Heart left ventricle (tissue), 16 donors: ENCODE measurements at regions not wholly inside any gene's neighbourhood (a gene's known extent, or its start where the extent isn't known, plus 50 kb on each side); places are given as distances from the start of the nearest gene placed in this dataset.

Experiments used
- ATAC-seq, 4 donors: fragments of 200-7000 bp; cut with Tn5 transposase; one replicate each; pipeline ENCODE4 v1.9.1; 2020 to 2022; ENCODE audit warnings: moderate library complexity in 4 of 4, mild to moderate bottlenecking in 3 of 4, moderate number of reproducible peaks in 1 of 4
- DNase-seq, 5 donors: peaks; one replicate each; pipeline ENCODE4 v3.0.0-alpha.2; 2020
- H3K27ac ChIP-seq, 12 donors: fragments of 200-600 bp; sonication (generic) in 4 of 12; one replicate each; pipeline versions ENCODE4 v1.5.0 to v1.8.0; 2016 to 2022; ENCODE audit warnings: mild to moderate bottlenecking in 2 of 12
- H3K27me3 ChIP-seq, 9 donors: fragments of 200-600 bp; sonication (generic) in 2 of 9; one replicate each; pipeline versions ENCODE4 v1.5.1 to v1.8.0; 2016 to 2022; ENCODE audit warnings: mild to moderate bottlenecking in 3 of 9
- H3K36me3 ChIP-seq, 9 donors: fragments of 200-600 bp; sonication (generic) in 2 of 9; one replicate each; pipeline versions ENCODE4 v1.5.0 to v1.8.0; 2018 to 2022; ENCODE audit warnings: mild to moderate bottlenecking in 2 of 9
- H3K4me1 ChIP-seq, 12 donors: fragments of 200-600 bp; sonication (generic) in 4 of 12; one replicate each; pipeline versions ENCODE4 v1.5.0 to v1.8.0; 2016 to 2022; ENCODE audit warnings: mild to moderate bottlenecking in 3 of 12
- H3K4me3 ChIP-seq, 12 donors: fragments of 200-600 bp; sonication (generic) in 4 of 12; one replicate each; pipeline versions ENCODE4 v1.5.0 to v1.8.0; 2017 to 2022; ENCODE audit warnings: mild to moderate bottlenecking in 9 of 12, moderate library complexity in 4 of 12
- H3K9me3 ChIP-seq, 12 donors: fragments of 200-600 bp; sonication (generic) in 4 of 12; one replicate each; pipeline versions ENCODE4 v1.5.0 to v1.8.0; 2016 to 2022; ENCODE audit warnings: mild to moderate bottlenecking in 1 of 12
- CTCF ChIP-seq, 12 donors: fragments of 200-600 bp; sonication (generic) in 4 of 12; IDR thresholded peaks; one replicate each; pipeline versions ENCODE4 v1.5.0 to v1.8.0; 2018 to 2022; ENCODE audit warnings: antibody characterized with exemption in 12 of 12, mild to moderate bottlenecking in 5 of 12
- POLR2A ChIP-seq, 2 donors: fragments of 450-650 bp; IDR thresholded peaks; one replicate each; pipeline ENCODE4 v1.6.1; 2017; ENCODE audit warnings: antibody characterized with exemption in 2 of 2, mild to moderate bottlenecking in 2 of 2, moderate library complexity in 2 of 2
- WGBS, 4 donors: extraction: QIAGEN DNeasy Blood & Tissue Kit in 2 of 4; methylation state at CpG; one replicate each; pipeline versions ENCODE4 v1.1.5 to v1.1.7; 2013 to 2018; 5-methylcytosine and 5-hydroxymethylcytosine counted together
- intact Hi-C, 10 donors: fragments of 100-400 bp; cut with DNase I; formaldehyde crosslinking; loops; one replicate each; pipeline versions ENCODE4 v1.11.1 to v1.14.2; 2022
- donor health status: ischemic (EF 13 %, LVEDD 7.1; RV severe dilation, severe dysfunction).
- donor health status: healthy with polysubstance abuse.
- donor health status: DM: no; HTN: yes; CAD: no.
- donor health status: DM: no; HTN: no; CAD: no.
- donor health status: ischemic (EF 25% LVEDD 6.9; RV normal size, moderate dysfunction).
- donor health status: ischemic (EF 25% LVEDD 5.7; RV mildly dilated, moderate dysfunction).
- donor health status: healthy.
- donor health status: DM: yes; HTN: yes; CAD: no.
- donor health status: ischemic (EF 35%, LVEDD 5.7; RV mildly dilated, moderate dysfunction).
- donor health status: nonischemic (EF 11% LVEDD 7.7; RV severe dilation, severe dysfunction).
- donor health status: DM: yes; HTN: yes; CAD: no.
- donor health status: PGD.
- donor health status: ischemic (EF 29% LVEDD 5.4; RV normal size, mild dysfunction).
- donor health status: nonischemic (EF 23%, LVEDD 6.1; RV moderate dilation, normal function).

DNA sequence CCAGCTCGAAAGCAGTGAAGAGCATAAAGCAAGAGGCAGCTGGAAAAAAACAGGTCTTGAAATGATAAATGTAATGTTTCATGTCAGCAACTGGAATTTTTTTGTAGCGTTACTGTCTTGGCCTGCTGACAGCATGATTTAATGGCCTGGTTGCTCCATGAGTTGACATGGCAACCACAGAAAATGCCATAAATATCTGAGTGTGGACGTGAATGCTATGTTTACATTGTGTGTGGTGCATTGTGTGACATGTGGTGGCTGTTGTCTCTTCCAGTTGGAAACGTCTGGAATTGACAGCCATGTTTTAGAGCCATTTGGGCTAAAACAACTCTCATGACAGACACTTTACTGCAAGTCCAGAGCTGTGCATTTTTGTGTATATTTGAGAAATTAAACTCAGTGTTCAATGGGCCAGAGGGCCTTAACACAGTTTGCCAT is 170.0 kb downstream of the FOXA2 start:
- peaks cover 0 to 4% (median 0%) of the 10 kb centered on the region in 12 donors for H3K4me1 ChIP-seq
- TF ChIP-seq CTCF (IDR thresholded peaks at IDR 0.05), result no peak
- TF ChIP-seq POLR2A (IDR thresholded peaks at IDR 0.05), result no peak
- no peaks in the 10 kb centered on the region for H3K9me3 ChIP-seq
- H3K27me3 ChIP-seq, result peaks cover 0 to 5% (median 0%) of the 10 kb centered on the region in 9 donors
- intact Hi-C loops, result no loop called here
- DNase-seq (no peak), ATAC-seq (no peak)
- WGBS, 4 donors, result 25 to 39% (median 34%) methylated on average over 4 of the region's 4 CpGs
- H3K4me3 ChIP-seq, result no peak overlapping the region
- H3K27ac ChIP-seq, result no peak overlapping the region
- H3K36me3 ChIP-seq, result no peaks in the 10 kb centered on the region

GRCh38 chr20:22412977-22413868 is 171.1 kb downstream of the FOXA2 start:
- H3K27me3 ChIP-seq, result peaks cover 0 to 5% (median 0%) of the 10 kb centered on the region in 9 donors
- no peak overlapping the region for H3K4me3 ChIP-seq
- no peaks in the 10 kb centered on the region for H3K36me3 ChIP-seq
- 62 to 73% (median 65%) methylated on average over 14 of the region's 14 CpGs for WGBS, 4 donors
- TF ChIP-seq POLR2A (IDR thresholded peaks at IDR 0.05), result no peak
- no peak for TF ChIP-seq CTCF (IDR thresholded peaks at IDR 0.05)
- peaks cover 0 to 4% (median 0%) of the 10 kb centered on the region in 12 donors for H3K4me1 ChIP-seq
- no peaks in the 10 kb centered on the region for H3K9me3 ChIP-seq
- H3K27ac ChIP-seq, result no peak overlapping the region
- no peak for ATAC-seq
- no peak for DNase-seq
- intact Hi-C loops, result no loop called here

- Histone ChIP-seq H3K4me3 (no peak overlapping the region), H3K27me3 (peaks cover 0 to 10% (median 0%) of the 10 kb centered on the region in 9 donors), H3K4me1 (peaks cover 0 to 4% (median 0%) of the 10 kb centered on the region in 12 donors), H3K36me3 (no peaks in the 10 kb centered on the region), H3K27ac (peak overlapping the region in 3 of 12 donors; percentile 5 to 15 (median 9)), H3K9me3 (no peaks in the 10 kb centered on the region)
- DNase-seq (peak in 2 of 5 donors; percentile 39 to 48), ATAC-seq (peak in 3 of 4 donors; percentile 68 to 93 (median 78))
- TF ChIP-seq CTCF (IDR thresholded peaks at IDR 0.05), result no peak
- TF ChIP-seq POLR2A (IDR thresholded peaks at IDR 0.05), result no peak
- intact Hi-C loops, result no loop called here
- WGBS, 4 donors, result 58 to 66% (median 60%) methylated on average over 12 of the region's 12 CpGs
Measured at GRCh38 chr20:22411627-22412450, 172.5 kb downstream of the FOXA2 start.

- Histone ChIP-seq H3K4me1 (peaks cover 0 to 4% (median 0%) of the 10 kb centered on the region in 12 donors), H3K4me3 (no peak overlapping the region), H3K27me3 (peaks cover 0 to 10% (median 0%) of the 10 kb centered on the region in 9 donors), H3K36me3 (no peaks in the 10 kb centered on the region), H3K27ac (peak overlapping the region in 2 of 12 donors; percentile 1 to 5), H3K9me3 (no peaks in the 10 kb centered on the region)
- no peak for ATAC-seq
- intact Hi-C loops, result no loop called here
- 71 to 81% (median 72%) methylated on average over 1 of the region's 1 CpG for WGBS, 4 donors
- DNase-seq, result no peak
- TF ChIP-seq CTCF (IDR thresholded peaks at IDR 0.05), result no peak
- no peak for TF ChIP-seq POLR2A (IDR thresholded peaks at IDR 0.05)
Measured at GRCh38 chr20:22411286-22411626, 173.1 kb downstream of the FOXA2 start.
